Cardiac muscle cell (in vitro differentiated cells and primary cell): ENCODE measurements at regions not wholly inside any gene's neighbourhood (a gene's known extent, or its start where the extent isn't known, plus 50 kb on each side); places are given as distances from the start of the nearest gene placed in this dataset.

ENCODE experiments used
- DNase-seq, 2 donors: peaks; one replicate each; pipeline versions ENCODE4 v3.0.0 to v3.0.0-alpha.2; 2010 to 2017; ENCODE audit warnings: low read depth in 1 of 2, low spot score in 1 of 2
- H3K27ac ChIP-seq: fragments of 200-600 bp; sonication (generic); 2 replicates; pipeline ENCODE4 v1.5.1; 2016
- H3K27me3 ChIP-seq: fragments of 200-600 bp; sonication (generic); 2 replicates; pipeline ENCODE4 v1.6.0; 2016; ENCODE audit warnings: control low read depth
- H3K36me3 ChIP-seq: fragments of 200-600 bp; sonication (generic); 2 replicates; pipeline ENCODE4 v1.5.1; 2016; ENCODE audit warnings: control low read depth
- H3K4me1 ChIP-seq: fragments of 200-600 bp; sonication (generic); 2 replicates; pipeline ENCODE4 v1.8.1; 2017; ENCODE audit warnings: low read depth, mild to moderate bottlenecking, mixed run types
- H3K4me3 ChIP-seq: fragments of 200-600 bp; sonication (generic); 2 replicates; pipeline ENCODE4 v1.5.1; 2016; ENCODE audit warnings: mild to moderate bottlenecking
- H3K9me3 ChIP-seq: fragments of 200-600 bp; sonication (generic); 2 replicates; pipeline ENCODE4 v1.5.1; 2017; ENCODE audit warnings: low read depth, mild to moderate bottlenecking, control low read depth
- CTCF ChIP-seq: IDR thresholded peaks from 2 replicates; pipeline ENCODE4 v1.5.1; 2012; ENCODE audit warnings: low read depth, mild to moderate bottlenecking, low read length

DNA sequence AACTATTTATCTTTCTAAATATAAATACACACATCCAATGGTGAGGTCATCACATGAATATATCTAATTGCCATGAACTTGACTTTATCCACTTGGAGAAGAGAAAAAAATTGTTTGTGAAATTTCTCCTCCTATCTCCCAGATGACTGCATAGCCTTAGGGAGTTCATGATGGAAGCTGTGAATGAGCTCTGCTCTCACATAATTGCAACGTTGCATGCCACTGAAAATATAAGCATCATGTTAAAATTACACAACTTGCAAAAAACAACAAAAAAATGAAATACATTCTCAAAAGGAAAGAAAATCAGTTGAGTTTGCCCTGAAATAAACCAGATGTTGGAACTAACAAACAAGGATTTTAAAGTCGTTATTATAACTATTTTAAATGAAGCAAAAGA, 50.6 kb upstream of the OSR1 start:
- no peak overlapping the region for H3K4me3 ChIP-seq
- TF ChIP-seq CTCF, result no peak
- H3K4me1 ChIP-seq, result no peaks in the 10 kb centered on the region
- no peaks in the 10 kb centered on the region for H3K9me3 ChIP-seq
- no peaks in the 10 kb centered on the region for H3K27me3 ChIP-seq
- H3K36me3 ChIP-seq, result no peaks in the 10 kb centered on the region
- no peak overlapping the region for H3K27ac ChIP-seq
- DNase-seq, result peak in 1 of 2 donors; percentile 58

GRCh38 chr2:19408592-19408991, 50.2 kb upstream of the OSR1 start:
- H3K27me3 ChIP-seq, result no peaks in the 10 kb centered on the region
- TF ChIP-seq CTCF, result no peak
- no peaks in the 10 kb centered on the region for H3K4me1 ChIP-seq
- no peak overlapping the region for H3K27ac ChIP-seq
- DNase-seq, result peak in 1 of 2 donors; percentile 80
- no peaks in the 10 kb centered on the region for H3K36me3 ChIP-seq
- H3K4me3 ChIP-seq, result no peak overlapping the region
- no peaks in the 10 kb centered on the region for H3K9me3 ChIP-seq
